ENCODE measurements at regions not wholly inside any gene's neighbourhood (a gene's known extent, or its start where the extent isn't known, plus 50 kb on each side); places are given as distances from the start of the nearest gene placed in this dataset.

DNA sequence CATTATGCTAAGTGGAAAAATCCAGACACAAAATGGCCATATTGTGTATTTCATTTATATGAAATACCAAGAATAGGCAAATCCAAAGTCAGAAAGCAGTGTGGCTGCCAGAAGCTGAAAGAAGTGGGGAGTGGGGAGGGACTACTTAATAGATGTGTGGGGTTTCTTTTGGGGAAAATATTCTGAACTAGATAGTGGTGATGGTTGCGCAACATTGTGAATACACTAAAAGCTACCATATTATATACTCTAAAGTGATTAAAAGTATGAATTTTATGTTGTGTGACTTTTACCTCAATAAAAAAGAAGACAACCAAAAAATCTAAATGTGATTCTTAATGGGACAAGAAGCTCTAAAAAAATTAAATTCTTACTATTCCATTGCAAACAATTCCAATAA is 272.6 kb downstream of the DAD1 start:
- no peak for TF ChIP-seq POLR2AphosphoS5 (IDR thresholded peaks at IDR 0.05)
- TF ChIP-seq POLR2A (IDR thresholded peaks at IDR 0.05) = no peak
- TF ChIP-seq, protein P1, sequence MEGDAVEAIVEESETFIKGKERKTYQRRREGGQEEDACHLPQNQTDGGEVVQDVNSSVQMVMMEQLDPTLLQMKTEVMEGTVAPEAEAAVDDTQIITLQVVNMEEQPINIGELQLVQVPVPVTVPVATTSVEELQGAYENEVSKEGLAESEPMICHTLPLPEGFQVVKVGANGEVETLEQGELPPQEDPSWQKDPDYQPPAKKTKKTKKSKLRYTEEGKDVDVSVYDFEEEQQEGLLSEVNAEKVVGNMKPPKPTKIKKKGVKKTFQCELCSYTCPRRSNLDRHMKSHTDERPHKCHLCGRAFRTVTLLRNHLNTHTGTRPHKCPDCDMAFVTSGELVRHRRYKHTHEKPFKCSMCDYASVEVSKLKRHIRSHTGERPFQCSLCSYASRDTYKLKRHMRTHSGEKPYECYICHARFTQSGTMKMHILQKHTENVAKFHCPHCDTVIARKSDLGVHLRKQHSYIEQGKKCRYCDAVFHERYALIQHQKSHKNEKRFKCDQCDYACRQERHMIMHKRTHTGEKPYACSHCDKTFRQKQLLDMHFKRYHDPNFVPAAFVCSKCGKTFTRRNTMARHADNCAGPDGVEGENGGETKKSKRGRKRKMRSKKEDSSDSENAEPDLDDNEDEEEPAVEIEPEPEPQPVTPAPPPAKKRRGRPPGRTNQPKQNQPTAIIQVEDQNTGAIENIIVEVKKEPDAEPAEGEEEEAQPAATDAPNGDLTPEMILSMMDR (IDR thresholded peaks at IDR 0.05) = no peak
